ENCODE measurements at regions not wholly inside any gene's neighbourhood (a gene's known extent, or its start where the extent isn't known, plus 50 kb on each side); places are given as distances from the start of the nearest gene placed in this dataset.
"Not testable (repeated sequence)": the region's sequence is repeated elsewhere in the genome, so short reads cannot be mapped to it uniquely, and the experiment has no call there.

DNA sequence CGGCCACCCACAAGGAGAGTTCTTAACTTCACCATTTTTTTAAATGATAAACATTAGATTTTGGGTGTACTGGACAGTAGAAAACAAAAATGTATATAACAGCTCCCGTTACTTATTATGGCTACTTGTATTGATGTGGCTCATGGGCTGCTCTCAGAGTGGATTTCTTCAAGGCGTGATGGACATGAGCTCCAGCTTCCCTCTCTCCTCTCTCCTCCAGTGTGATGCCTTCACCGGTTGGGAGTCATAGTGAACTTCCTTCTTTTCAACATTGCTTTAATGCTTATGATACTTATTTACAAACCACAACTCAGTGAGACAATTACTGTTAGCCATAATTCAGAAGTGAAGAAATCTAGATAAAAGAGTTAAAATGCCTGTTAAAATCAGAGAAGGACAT is 515.2 kb downstream of the RNF144A start:
- peak; percentile 9 to 10 for DNase-seq

DNA sequence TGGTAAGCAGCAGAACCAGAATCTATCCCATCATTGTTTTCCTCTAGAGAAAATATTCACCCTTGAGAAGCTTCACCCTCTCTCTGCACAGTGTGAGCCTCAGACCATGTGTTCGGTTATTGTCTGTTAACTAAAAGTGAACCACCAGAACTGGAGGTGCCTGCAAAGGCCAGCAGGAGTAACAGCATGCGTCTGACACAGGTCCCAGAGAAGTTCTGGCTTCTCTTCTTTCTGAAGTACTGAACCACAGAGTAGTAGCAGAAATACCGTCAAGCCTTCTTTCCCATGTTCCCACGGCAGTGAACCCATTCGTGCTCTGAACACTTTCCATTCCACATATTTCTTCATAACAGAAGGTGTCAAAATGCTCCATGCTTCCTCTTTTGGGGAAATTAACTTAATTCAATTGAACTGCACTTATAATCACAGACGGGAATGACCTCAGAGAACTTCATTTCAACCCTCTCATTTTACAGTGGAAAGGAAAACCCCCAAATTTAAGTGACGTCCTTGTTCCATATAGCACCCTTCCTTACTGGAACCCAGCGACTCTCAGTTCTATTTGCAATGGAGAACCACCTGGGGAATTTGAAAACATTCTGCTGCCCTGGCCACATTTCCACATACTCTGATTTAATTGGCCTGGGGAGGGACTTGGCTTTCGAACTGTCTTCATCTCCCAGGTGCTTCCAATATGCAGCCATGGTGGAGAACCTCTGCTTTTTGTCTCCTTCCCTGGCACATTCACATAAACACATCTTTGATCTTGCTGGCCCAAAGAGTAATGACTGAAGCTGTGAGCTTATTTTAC is 519.1 kb downstream of the RNF144A start:
- DNase-seq: no peak

DNA sequence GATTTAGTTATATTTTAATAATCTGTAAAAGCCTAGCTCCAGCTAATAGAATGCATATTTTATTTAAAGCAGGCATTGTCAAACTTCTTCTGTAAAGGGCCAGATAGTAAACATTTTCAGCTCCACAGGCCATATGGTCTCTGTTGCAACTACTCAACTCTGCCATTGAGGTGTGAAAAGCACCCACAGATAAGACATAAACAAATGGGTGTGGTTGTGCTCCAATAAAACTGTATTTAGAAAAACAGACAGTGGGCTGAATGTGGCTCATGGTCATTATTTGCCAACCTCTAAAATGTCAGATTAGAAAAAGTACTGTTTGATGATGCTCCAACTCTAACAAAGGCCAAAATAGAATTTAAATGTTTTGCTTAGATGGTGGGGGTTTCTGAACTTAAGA is 519.9 kb downstream of the RNF144A start:
- no peak for DNase-seq

DNA sequence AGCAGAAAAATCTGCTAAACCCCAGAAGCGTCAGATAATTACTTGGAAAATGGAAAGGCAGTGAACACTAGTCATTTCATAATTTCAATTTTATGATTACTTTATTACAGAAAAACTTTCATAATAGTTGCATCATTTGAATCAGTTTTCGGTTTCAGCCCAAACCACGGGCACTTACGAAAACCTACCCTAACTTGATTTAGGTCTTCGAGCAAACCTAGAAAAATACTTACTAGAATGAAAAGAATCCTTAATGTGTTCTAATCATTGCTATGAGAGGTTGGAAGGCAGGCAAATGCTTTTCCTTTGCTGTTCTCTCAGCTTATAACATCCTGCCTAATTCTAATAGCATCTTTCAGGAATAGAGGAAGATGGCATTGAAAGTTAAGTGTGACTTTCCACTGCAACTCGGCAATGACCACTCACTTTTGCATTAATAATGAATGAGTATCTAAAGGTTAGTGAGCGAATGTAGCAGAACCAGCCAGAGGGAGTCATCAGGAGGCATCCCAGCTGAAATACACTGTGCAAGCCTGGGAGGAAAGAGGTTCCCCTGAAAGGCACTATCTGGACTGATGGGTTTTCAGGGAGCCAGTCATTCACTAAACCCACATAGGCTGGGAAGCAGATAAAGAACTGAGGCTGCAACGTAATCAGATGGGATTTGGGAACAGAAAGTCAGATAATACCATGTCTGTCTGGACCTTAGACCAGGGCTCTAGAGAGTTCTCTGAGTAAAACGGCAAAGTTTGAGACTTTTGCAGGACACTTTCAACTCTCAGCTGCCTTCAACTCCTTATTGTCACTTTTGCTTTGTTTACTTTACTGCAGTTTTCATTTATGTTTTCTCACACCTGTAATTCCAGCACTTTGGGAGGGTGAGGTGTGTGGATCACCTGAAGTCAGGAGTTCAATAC is 520.8 kb downstream of the RNF144A start:
- no peak for DNase-seq

DNA sequence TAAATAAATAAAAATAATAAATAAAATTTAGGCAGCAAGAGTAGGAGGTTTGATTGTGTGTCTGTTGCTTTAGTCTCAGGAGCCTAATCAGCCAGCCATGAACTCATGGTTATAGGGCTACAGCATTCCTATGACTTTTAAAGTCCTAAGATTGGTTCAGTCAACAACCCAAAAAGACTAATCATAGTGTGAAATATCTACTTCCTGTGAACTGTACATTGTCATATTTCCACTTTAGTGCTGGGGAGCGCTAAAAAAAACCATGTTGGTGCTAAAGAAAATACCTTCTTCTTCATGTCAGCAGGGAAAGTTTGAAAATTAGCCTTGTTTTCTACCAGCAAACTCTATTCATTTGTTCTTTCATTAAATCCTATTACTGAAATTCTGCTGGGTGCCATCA is 521.6 kb downstream of the RNF144A start:
- no peak for DNase-seq

DNA sequence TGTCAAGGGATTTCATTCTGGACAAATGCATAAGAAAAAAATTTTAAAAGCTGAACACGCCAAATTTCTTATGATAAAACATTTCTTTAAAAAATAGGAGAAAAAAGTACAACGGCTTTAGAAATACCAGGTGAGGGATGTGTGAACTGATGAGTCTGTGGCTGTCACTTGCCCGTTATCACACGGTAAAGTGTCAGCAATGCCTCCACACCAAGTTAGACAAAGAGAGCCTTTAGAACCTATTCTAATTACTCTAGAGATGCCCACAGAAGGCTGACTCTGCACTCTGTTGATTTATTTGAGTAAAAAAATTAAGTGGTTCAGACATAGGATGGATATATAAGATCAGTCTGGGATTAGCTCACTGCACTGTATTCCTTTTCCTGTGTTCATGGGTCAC is 523.8 kb downstream of the RNF144A start:
- no peak for DNase-seq

DNA sequence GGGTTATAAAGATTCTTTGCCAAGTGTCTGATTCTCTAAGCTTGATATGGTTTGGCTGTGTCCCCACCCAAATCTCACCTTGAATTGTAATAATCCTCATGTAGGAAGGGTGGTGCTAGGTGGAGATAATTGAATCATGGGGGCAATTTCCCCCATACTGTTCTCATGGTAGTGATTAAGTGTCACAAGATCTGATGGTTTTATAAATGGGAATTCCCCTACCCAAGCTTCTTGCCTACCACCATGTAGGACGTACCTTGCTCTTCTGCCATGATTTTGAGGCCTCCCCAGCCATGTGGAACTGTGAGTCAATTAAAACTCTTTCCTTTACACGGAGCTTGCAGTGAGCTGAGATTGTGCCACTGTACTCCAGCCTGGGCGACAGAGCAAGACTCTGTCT is 524.6 kb downstream of the RNF144A start:
- not testable (repeated sequence) for DNase-seq

DNA sequence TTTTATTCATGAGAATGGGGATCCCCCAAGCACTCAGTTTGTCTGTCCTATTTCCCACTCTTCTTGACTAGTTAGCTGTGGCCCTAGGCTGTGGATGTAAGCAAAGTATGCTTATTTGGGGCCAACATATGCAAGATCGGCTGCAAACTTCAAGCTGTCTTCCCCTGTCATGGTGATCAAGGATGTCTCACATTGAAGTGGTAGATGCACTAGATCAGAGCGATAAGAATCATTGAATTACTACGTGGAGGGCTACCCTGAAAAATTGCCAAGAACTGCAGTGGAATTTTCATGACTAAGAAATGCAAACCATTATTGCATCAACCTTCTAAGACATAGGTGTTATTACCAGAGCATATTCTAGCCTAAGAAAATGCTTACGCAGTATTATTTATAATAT is 527.4 kb downstream of the RNF144A start:
- no peak for DNase-seq

DNA sequence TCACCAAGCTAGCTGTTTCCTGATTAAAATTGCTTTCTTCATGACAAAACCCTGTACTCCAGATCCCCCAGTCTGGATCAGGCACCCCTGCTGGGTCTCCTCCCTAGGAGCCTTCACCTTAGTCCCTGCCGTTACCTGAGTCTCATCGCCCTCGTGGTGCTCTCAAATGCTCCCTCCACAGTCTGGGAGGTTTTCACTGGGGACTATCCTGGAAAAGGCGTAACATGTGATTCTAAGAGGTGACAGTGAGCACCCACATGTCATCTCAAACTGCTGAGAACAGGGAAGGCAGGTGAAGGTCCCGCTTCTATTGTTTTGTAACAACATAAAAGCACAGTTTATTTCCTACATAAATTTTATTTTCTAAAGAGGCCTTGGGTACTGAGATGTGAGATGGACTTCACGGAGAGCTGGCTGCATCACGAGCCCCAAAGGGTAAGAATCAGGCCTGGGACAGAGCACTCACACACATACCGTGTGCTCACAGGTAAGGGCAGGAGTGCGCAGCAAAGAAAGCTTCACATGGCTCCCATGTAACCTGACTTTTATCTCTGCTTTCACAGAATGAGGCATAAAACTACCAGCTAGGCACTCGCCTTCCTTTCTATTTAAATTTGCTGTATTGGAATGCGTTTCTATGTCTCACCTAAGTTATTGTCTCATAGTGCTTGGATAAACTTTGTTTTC is 531.5 kb downstream of the RNF144A start:
- DNase-seq: no peak

DNA sequence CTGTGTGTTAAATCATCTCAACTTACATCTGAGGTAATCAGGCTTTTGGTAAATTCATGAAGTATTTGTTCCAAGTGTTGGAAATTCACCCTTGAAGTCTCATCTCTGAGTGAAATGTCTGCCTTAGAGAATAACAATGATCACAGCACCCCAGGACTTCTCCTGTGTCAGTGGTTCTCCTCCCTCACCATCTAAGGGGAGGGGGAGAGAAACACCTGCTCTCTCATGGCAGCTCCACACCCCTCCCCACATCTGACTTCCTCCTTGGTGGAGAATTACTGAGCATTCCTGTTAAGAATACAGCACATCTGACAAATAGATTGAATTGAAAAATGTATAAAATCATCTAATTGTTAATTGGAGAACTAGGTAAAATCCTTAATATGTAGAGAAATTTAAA is 532.1 kb downstream of the RNF144A start:
- DNase-seq: no peak

DNA sequence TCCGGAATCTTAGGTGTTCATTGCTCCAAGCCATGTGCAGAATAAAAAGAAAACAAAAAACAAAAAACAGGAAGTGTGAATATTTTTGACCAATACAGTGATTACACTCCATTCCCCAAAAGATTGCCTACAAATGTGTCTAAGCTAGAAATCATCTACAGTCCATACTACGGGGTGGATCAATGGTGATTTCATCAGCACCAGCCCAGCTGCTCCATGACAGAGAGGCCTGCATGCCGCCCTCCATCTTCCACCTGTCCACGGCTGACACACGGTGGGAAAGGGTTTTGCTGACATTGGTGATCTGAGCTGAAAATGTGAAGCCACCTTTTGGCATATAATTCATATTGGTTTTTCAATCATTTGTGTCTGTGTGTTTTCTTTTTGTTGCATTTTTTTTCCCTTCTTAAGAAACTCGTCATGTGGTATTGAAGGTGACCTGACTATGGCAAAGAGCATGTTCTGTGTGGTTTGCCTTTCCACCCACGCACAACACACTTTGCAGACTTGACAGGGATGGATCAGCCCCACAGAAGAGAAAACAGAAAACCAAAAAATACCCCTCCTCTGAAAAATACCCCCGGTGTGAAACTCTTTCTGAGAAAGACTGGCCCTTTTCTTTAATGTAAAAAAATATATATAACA is 533.1 kb downstream of the RNF144A start:
- DNase-seq: no peak

DNA sequence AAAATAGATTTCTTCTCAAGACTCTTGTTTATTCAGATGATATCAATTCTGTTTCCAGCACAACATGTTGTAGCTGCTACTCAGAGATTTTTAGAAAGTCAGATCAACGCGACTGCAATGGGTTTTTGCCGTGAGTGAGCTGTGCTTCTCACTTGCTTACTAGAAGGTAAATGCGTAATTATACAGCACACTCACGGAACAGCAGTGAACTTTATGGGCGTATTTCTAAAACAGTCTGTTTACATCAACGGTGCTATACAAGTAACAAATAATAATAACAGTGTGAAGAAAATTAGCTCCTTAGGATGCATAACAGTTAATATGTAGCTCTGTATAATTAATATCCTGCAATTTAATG is 533.6 kb downstream of the RNF144A start:
- DNase-seq: no peak

DNA sequence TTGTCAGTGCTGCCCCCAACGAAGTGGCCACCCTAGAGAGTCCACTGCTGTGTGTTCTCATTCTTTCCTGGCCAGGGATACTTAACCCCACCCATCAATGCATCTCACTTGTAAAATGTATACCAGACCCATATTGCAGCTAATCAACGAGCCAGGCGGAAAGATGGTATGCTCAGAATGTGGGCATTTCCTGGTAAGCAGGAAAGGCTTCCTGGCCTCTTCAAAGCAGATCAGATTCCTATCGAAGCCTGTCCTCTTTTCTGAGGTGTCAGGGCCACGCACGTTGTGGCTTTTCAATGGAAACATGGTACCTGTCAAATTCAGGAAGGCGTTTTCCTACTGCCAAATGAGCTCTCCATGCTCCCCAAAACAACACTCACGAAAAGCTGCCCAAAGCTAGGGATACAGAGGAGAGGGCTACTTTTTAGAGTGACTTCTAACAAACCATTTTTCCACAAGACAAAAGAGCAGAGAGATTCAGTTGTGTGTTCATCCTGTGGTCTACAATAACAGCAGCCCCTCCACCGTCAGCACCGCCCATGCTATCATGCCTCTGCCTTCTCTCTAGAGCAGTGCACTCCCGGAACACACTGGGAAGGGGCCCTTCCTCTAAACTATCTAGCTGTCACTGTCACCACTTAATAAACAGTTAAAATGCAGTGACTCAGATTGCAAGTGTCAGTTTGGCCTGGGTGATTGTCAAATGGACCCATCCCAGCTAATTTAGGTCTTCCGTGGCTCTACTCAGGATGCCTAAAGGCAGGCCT is 535.1 kb downstream of the RNF144A start:
- DNase-seq: no peak

DNA sequence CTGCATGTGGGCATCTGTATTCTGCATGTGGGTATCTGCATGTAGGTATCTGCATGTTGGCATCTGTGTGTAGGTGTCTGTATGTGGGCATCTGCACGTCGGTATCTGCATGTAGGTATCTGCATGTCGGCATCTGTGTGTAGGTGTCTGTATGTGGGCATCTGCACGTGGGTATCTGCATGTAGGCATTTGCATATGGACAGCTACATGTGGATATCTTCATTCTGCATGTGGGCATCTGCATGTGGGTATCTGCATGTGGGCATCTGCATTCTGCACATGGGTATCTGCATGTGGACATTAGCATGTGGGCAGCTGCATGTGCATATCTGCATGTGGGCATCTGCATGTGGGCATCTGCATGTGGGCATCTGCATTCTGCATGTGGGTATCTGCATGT is 537.4 kb downstream of the RNF144A start:
- DNase-seq: no peak

DNA sequence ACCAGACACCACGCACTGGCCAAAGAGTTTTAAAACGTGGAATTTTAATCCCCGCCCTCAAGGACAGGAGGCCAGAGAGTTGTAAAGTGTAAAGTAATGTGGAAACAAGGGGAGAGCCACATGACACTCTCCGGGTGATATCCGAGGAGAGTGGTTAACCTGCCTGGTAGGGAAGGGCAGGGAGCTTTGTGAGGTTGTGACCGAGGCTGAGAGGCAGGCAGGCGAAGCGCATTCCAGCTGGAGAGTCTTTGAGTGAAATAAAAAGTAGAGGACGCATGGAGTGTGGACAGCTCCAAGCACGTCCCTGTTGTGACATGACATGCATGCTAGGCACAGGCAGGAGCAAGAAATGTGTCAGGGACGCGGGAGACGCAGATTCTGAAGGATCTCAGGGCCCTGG is 539.5 kb downstream of the RNF144A start:
- DNase-seq: no peak

DNA sequence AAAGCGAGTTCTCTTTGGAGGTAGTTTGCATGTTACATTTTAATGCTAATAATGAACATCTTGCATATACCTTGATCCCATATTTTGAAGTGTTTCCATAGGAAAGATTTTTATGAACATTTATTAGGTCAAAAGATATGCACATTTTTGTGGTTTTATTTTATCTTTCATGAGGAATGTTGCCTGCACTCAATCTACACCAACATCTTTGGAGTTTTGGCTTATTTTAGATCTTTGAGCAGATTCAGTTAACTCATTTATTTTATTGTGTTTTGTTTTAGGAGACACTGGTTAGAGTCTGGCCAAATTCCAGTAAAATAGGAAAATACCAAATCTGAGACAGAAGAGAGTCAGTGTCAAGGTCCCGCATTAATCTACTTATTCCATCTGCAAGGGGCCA is 540.9 kb downstream of the RNF144A start:
- no peak for DNase-seq

DNA sequence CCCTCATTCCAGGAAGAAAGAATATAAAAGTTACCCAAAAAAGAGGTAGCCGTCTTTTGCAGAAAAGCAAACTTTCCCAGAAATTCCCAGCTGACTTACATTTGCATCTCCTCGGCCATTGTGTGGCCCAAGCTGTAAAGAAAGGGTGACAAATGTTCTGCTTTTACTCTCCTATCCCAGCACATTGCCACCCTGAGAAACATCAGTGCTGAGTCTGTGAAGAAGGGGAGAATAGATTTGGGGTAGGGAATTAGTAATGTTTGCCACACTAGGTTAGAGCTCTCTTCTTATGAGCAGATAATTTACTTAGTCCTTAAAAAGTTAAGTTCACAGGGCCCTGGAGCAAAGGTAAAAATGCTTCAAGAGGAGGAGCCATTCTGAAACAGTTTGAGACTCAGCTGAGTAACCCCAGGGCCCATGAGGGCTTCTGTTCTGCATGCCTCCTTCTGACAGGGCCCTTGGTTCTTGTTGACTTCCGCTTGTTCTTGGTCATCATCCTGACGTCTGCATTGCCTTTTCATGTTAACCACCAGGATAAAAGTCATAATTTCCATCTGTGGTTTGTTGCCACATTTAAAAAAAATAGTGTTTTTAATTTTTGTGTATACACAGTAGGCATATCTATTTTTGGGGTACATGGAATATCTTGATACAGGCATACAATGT is 550.7 kb downstream of the RNF144A start:
- DNase-seq: no peak

DNA sequence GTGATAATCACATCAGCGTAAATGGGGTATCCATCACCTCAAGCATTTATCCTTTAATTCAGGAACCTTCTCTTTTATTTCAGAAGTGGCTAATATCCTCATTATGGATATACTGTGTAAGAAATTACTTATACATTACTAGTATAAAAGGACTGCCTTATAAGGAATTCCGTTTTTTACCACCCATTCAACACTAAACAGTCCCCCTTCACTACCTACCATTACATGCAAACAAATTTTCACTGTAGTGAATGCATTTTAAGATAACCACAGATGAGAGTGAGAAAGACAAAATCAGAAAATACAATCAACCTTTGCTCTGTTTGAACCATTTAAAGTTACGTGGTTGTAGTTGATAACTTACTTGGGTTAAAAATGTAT is 551.2 kb downstream of the RNF144A start:
- no peak for DNase-seq

DNA sequence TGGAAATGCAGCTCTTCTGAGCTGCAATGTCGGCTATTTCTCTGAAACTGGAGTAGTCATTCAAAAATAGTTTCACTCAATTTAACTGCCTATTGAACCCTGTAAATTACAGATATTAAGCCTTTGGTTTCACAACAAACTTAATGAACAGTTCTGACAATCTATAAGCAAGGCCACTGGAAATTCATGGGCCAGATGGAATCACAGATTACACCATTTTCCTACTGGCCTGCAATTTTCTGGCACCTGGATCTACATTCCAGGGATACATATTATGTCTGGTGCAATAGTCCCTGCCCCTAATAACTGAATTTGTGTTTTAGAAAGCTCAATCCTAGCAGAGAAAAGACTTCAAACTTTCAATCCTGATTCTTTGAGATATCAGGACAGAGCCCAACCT is 551.7 kb downstream of the RNF144A start:
- DNase-seq: no peak

DNA sequence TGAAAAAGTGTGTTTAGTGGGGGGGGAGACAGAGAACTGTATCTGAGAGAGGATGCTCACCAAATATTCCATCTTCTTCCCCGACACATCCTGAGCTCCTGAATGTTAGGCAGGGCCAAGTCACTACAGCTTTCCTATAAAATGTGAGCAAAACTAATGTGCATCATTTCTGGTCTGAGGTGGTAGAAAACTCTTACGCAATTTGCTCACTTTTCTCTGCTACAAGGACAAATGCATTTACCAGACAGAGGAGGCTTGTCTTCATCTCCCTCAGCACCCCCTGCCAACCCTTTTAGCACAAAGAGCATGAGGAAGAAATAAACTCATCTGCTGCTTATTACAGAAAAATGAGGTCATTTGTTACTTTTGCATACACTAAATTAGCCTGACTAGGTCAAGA is 554.0 kb downstream of the RNF144A start:
- no peak for DNase-seq

DNA sequence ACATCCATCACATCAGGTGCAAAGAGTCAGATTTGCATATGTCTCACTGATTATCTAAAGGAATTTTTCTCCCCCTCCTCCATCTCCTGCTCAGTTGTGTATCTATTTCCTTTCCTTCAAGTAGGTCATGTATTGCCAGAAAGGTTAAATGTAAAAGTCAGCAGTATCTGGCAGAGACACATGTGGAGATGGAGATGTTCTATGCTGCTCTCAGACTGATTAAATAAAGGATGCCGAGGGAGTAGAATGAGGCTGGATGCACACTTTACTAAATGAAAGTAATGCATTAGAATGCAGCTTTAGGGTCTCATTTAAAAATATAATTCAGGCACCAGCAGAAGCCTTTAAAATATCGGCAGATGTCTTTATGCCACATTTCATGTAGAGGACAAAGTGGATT is 555.3 kb downstream of the RNF144A start:
- DNase-seq: no peak
